Activated naive CD4-positive, alpha-beta T cell treated with anti-CD3 and anti-CD28 coated beads, Interleukin-2, amount 50 U/mL, for 16 hours (primary cell): ENCODE measurements at regions not wholly inside any gene's neighbourhood (a gene's known extent, or its start where the extent isn't known, plus 50 kb on each side); places are given as distances from the start of the nearest gene placed in this dataset.

ENCODE experiments used
- DNase-seq: peaks from one replicate; pipeline ENCODE4 v3.0.0-alpha.2; 2020

DNA sequence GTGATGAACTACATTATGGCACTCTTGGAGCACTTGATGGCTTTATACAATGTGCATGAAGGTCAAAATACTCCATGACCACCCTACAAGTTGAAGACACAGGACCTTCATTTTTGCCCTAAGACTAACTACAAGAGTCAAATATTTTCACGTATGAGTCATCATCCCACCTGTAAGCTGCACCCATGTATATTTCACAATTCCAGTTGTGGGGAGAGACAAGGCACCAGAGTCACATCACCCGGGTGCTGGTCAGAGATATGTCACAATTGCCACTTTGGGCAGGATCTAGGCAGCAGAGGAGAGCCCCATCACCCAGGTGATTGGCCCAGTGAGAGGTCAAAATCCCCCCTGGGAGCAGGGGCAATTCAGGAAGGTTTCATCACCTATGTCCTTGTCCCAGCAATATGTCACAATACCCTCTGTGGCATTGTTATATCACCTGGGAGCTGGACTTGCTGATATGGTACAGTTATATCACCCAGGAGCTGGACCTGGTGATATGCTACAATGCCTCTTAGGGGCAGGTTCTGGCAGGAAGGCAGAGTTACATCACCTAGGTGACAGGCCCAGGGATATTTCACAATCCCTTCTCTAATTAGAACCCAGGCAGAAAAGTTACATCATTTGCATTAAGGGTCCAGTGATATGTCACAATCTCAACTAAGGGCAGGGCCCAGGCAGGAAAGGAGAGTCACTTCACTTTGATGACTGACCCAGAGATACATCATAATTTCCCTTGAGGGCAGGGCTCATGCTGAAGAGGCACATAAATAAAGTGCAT is 1839.2 kb downstream of the TP53TG3F start:
- no peak for DNase-seq

GRCh38 chr16:35302859-35303258 is 1843.4 kb downstream of the TP53TG3F start:
- no peak for DNase-seq

- DNase-seq, result no peak
Measured at GRCh38 chr16:35305476-35305875, 1846.1 kb downstream of the TP53TG3F start.

GRCh38 chr16:35306915-35307314 is 1847.5 kb downstream of the TP53TG3F start:
- no peak for DNase-seq

- no peak for DNase-seq
Measured at GRCh38 chr16:35308674-35309073, 1849.3 kb downstream of the TP53TG3F start.

DNA sequence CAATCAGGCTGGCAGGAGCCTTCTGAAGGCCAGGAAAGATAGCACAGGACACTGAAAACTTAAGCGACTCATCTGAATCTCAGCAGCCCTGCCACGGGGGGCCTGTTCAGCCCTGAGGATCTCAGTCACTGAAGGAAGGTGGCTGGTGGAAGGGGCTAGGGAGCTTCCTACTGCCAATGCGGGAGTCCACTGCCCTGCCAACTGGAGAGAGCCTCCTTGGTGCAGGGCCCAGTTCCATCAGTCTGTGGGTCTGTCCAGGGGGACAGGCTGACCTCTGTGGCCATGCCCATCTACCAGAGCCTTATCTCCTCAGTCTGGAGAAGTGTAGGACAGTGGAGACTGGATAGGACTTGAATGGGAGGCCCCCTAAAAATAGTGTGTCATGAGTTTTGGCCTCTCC is 1851.6 kb downstream of the TP53TG3F start:
- DNase-seq, result no peak

DNA sequence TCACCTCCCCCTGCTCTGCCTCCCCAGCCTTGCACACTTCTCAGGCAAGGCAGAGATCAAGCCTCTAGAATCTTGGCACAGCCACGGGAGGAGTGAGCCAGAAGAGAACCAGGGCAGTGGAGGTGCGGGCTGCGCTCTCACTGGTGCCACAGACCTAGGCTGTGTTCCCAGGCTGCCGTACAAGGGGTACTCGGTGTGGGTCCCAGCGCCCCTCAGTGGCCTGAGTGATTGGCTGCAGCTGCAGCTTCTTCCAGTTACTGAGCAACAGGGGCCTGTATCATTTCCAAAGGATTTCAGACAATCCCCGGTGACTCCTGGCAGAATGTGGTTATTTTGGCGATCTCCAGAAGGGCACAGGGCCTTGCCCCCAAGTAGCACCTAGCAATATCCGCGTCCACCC is 1852.1 kb downstream of the TP53TG3F start:
- no peak for DNase-seq

DNA sequence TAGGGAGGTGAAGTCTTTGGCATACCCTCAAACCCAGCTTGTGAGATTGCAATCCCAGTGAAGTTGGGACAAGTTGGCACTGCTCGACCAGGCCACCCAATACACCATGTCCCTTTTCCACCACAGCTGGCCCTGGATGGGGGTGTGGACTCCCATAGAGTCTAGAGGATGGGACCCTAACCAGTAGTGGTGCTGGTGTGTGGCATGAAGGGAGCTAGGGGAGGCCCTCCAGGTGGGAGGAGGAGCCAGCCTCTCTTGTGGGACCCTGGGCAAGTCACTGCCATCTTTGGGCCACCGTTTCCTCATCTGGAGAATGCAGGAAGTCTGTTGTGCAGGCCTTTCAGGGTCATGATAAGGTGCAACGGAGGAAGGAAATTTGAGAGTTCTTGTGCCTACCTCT is 1854.9 kb downstream of the TP53TG3F start:
- DNase-seq, result no peak

GRCh38 chr16:35319536-35320192 is 1860.3 kb downstream of the TP53TG3F start:
- no peak for DNase-seq

- no peak for DNase-seq
Measured at GRCh38 chr16:35325936-35326335, 1866.5 kb downstream of the TP53TG3F start.

DNA sequence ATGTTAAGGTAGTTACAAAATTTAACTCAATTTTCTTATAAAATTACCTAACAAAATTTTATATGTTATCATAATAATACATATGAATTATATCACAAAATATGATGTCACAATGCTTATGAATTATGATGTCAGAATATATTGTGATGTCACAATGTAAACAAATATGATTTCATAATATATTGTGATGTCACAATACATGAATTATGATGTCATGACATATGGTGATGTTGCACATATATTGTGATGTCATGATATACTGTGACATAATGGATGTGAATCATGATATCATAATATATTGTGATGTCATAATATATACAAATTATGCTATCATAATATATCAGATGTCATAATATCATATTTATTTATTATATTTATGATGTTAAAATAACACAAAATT is 1879.9 kb downstream of the TP53TG3F start:
- no peak for DNase-seq

DNA sequence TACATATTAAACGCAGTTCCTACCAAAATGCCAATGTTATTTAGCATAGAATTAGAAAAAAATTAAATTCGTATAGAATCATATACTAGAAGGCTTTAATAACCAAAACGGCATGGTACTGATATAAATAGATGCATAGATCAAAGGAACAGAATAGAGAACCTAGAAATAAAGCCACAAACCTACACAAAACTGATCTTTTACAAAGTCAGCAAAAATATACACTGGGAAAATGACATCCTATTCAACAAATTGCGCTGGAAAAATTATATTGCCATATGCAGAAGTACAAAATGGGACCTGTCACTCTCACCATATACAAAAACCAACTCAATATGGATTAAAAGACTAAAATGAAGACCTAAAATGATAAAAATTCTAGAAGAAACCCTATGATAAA is 1882.6 kb downstream of the TP53TG3F start:
- DNase-seq, result no peak

GRCh38 chr16:35344012-35344762 is 1884.8 kb downstream of the TP53TG3F start:
- no peak for DNase-seq

DNA sequence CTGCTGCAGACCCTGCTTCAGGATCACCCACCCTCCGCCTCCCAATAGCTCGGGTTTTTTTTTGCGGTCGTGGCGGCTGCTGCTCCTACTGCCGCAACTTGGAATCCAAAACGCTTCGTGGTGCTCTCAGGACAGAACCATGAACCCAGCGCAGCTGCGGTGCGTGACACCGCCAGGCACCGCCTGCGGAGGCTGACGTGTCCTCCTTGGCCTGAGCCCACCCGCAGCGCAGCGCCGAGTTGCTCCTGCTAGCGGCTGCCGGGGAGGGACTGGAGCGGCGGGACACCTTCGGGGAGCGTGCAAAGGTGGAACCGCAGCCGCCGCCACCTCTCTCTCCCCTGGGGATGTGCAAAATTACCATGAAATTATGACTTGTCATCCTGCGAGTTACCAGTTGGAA is 1893.0 kb downstream of the TP53TG3F start:
- DNase-seq, result no peak

DNA sequence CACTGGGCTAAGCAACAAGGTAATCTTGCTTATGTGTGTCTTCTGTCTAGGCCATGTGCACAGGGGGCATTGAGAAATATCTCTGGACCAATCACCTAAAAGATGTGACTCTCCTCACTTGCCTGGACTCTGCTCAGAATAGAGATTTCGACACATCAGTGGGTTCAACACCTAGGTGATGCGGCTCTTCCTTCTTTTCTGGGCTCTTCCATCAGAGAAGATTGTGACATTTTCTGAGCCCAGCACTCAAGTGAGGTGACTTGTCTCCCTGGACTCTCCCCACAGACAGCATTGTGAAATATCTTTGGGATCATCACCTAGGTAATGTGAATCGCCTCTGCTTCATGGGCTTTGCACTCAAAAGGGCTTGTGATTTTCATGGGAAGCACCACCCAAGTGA is 1904.1 kb downstream of the TP53TG3F start:
- DNase-seq, result no peak

GRCh38 chr16:35364263-35364662 is 1904.9 kb downstream of the TP53TG3F start:
- no peak for DNase-seq

DNA sequence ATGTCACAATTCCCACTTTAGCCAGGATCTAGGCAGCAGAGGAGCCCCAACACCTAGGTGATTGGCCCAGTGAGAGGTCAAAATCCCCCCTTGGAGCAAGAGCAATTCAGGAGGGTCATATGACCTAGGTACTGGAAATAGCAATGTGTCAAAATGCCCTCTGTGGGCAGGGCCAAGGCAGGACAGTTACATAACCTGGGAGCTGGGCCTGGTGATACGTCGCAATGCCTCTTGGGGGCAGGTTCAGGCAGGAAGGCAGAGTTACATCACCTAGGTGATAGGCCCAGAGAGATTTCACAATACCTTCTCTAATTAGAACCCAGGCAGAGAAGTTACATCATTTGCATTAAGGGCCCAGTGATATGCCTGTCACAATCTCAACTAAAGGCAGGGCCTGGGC is 1906.3 kb downstream of the TP53TG3F start:
- no peak for DNase-seq

- no peak for DNase-seq
Measured at GRCh38 chr16:35370617-35371016, 1911.2 kb downstream of the TP53TG3F start.

GRCh38 chr16:35377142-35377541 is 1917.7 kb downstream of the TP53TG3F start:
- DNase-seq, result no peak

DNA sequence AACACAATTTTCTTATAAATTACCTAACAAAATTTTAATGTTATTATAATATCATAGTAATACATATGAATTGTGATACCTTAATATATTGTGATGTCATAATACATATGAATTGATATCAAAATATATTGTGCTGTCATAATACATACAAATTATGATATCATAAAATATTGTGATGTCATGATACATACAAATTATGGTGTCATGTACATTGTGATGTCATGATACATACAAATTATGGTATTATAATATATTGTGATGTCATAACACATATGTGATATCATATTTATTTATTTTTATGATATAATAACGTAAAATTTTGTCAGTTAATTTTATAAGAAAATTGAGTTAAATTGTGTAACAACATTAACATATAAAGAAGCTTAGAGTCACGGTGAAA is 1927.2 kb downstream of the TP53TG3F start:
- no peak for DNase-seq

GRCh38 chr16:35391328-35391727 is 1931.9 kb downstream of the TP53TG3F start:
- no peak for DNase-seq

GRCh38 chr16:35398180-35398579 is 1938.8 kb downstream of the TP53TG3F start:
- no peak for DNase-seq

DNA sequence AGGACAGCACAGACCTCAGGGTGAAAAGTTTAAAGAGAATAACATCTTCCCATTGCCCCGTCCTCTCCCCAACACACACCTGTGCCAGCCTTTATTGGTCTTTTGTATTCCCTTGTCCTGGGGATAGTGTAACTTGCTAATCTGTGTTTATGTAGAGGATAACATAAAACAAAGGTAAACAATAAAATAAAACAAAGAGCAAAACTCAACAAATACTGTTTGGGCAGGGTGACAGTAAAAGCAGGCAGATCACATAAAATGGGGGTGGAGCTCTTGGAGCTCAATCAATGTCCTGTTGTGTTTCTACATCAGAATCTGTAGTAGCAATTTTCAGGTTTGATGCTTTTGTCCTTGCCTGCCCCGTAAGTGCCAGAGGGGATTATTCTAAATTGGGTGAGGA is 1939.7 kb downstream of the TP53TG3F start:
- DNase-seq, result no peak

DNA sequence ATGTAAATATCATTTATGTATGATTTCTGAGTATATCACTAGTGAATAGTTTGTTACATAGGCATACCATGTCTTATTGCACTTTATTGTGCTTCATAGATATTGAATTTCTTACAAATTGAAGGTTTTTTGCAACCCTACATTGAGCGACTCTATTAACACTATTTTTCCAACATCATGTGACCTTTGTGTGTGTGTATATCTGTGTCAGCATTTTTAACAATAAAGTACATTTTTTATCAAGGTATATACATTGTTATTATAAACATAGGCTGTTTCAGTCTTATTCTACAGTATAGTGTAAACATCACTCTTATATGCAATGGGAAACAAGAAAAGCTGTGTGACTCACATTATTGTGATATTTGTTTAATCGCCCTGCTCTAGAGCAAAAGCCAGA is 1944.9 kb downstream of the TP53TG3F start:
- no peak for DNase-seq
